GM18505 (cell line): ENCODE measurements at regions not wholly inside any gene's neighbourhood (a gene's known extent, or its start where the extent isn't known, plus 50 kb on each side); places are given as distances from the start of the nearest gene placed in this dataset.
A peak's percentile ranks its signal among the peaks of the same experiment; 100 is the strongest.

Experiments used
- ATAC-seq: cut with Tn5 transposase; IDR thresholded peaks from one replicate; pipeline ENCODE4 v1.9.1; 2021; ENCODE audit not compliant: unreplicated experiment
- POLR2A ChIP-seq: IDR thresholded peaks from 4 replicates; pipeline ENCODE4 v1.6.1; 2011; ENCODE audit warnings: borderline replicate concordance; ENCODE audit not compliant: insufficient read depth, insufficient read length; ENCODE audit errors: extremely low read depth

DNA sequence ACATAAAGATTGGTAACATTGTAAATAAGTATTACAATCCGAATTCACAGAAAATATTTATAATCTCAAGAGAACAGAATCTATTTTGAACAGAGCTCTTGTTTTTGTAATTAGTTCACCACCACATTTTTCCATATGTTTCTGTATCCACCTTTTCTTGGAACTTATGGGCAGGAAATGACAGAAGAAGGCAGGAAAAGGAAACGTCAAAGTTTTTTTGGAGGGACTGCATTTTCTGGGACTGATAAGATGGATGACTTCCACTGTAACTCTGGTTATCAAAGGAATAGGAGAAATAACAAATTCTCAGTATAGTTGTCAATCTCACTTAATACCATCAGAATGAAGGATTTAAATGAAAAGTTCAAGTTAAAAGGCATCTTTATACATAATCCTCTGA is 75.1 kb upstream of the SMNDC1 start:
- no peak for ATAC-seq

DNA sequence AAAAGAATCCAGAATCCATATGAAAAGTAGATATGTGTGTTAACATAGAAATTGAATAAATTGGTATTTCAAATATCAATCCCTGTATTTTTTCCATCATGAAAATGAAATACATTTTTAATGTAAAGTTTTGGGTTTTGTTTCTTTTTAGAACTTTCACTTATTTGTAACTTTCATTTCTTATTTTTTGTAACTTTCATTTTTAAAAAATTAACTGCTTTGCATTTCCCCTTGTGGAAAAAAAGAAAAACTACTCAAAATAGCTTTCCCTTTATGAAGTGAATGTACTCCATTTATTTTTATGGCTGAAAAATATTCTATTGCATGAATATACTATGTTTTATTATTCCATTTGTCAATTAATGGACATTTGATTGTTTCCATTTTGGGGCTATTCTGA is 75.6 kb upstream of the SMNDC1 start:
- ATAC-seq = no peak
- TF ChIP-seq POLR2A = no peak

More for the DNA sequence above, 75.1 kb upstream of the SMNDC1 start:
- no peak for TF ChIP-seq POLR2A

DNA sequence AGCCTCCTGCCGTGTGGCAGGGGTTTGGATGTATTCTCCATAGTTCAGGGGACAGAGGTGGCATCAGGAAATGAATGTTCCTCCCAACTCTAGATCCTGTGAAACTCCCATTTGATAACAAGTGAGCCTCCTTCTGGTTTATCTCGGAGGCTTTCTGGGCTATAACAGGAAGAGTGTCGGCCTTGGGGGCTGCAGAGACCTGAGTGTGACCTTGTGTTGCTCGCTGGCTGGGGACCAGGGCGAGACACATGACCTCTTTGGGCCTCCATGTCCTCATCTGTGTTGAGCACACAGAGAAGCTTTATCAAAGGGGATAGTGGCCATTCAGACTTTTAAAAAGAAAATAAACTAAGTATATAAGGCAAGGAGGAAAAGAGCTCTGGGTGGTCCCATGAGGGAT is 78.0 kb upstream of the SMNDC1 start:
- no peak for TF ChIP-seq POLR2A
- ATAC-seq = no peak

DNA sequence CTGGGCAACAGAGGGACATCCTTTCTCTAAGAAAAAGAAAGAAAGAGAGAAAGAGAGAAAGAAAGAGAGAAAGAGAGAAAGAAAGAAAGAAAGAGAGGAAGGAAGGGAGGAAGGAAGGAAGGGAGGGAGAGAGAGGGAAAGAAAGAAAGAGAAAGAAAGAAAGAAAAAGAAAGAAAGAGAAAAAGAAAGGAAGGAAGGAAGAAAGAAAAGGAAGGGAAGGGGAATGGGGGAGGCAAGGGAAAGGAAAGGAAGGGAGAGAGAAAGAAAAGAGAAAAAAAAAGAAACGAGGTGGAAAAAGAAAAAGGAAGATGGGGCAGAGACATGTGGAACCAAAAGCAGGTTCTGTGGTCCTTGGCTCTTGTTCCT is 82.9 kb upstream of the SMNDC1 start:
- ATAC-seq = no peak
- no peak for TF ChIP-seq POLR2A

DNA sequence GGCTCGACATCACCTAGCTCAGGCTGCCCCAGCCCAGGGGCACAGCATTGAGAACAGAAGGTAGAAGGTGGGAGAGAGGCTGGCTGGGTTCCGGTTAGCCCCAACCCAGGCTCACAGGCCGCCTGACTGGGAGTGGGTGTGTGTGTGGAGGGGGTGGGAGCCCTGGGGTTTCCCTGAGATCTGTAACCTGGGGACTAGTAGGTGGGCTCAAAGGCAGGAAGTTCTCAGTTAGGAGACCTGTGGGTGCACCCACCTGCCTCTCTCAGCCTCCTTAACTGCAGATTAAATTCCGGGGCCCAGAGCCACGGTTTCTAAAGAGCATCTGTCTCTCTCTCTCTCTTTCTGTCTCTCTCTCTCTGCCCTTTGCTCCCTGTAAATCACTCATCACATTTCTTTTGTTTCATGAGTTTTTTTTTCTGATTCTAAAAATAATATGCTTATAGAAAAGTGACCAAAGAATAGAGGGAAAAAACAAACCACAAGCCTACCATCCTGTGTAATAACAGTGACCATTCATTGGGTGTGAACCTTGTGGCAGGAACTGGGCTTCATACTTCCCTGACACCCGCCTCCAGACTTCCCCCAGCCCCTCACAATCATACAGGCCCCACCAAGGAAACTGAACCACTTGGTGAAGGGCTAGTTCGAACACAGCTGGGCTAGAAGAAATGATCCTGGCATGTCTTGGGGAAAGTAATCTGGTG is 83.4 kb upstream of the SMNDC1 start:
- ATAC-seq = peak; percentile 88
- peak; percentile 24 for TF ChIP-seq POLR2A

DNA sequence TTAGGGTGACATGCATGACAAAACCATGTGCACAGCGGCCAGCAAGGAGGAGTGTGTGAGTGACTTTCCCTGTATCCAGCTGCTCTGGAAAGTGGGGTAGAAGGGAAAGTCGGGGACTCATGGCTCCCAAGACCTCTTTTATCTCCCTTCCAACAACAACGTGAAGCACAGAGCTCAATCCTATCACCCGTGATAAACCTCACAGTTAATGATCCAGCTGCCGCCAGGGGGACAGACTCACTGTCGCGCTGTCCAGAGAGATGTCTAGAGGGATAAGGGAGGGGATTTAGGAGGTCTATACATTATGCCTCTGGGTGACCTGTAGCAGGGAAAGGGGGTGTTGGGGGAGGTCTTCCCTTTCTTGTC is 84.0 kb upstream of the SMNDC1 start:
- no peak for ATAC-seq
- no peak for TF ChIP-seq POLR2A

DNA sequence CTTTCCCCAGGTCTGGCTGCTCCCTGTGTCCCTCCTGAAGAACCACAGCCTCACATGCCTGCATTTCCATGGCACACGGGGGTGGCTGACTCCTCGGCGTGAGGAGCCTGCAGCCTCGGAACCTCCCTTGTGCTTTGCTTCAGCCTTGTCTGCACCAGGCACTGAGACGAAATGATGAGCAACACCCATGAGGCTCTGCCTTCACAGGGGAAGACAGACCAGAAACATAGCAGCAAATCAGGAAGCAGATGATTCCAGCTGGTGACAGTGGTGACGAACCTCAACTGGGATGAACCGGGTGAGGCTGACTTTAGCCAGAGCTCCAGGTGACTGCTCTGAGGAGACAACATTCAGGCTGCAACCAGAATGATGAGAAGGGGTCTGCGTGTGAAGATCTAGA is 84.5 kb upstream of the SMNDC1 start:
- ATAC-seq = no peak

DNA sequence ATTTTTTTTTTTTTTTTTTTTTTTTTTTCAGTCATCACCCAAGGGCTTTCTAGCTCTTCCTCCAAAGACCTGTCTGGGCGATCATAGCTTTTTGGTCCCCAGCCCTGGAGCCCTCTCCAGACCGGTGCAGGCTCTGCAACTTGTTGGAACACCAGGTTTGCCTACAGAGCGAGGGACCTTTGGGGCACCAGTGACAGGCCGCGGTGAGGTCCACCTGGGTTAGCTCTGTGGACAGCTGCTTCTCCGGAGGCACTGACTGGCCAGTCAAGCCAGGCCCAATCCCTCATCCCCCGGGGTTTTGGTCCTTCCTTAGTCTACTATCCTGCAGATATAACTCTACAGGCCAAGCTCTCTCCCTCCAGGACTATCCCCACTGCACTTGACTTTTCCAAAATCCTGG is 86.8 kb upstream of the SMNDC1 start:
- no peak for ATAC-seq
- TF ChIP-seq POLR2A = no peak

More for the DNA sequence above, 84.5 kb upstream of the SMNDC1 start:
- TF ChIP-seq POLR2A = no peak

DNA sequence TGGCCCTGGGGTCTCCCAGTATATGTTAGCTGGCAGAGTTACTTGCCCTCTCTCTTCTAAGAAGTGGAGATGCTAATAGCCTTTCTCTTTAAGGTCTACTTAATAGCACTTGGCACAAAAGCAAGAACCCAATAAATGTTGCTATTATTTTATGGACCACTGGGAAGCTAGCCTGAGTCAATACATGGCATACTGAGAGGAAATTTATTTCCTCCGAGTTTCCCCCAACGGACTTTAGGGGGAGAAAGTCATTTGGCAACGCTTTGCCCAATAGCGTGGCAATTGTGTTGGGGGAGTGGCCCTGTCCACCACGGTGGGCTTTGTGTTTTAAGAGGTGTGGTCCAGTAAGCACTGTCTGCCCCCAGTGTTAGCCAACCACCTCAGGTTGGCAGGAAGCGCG is 87.4 kb upstream of the SMNDC1 start:
- ATAC-seq = no peak

DNA sequence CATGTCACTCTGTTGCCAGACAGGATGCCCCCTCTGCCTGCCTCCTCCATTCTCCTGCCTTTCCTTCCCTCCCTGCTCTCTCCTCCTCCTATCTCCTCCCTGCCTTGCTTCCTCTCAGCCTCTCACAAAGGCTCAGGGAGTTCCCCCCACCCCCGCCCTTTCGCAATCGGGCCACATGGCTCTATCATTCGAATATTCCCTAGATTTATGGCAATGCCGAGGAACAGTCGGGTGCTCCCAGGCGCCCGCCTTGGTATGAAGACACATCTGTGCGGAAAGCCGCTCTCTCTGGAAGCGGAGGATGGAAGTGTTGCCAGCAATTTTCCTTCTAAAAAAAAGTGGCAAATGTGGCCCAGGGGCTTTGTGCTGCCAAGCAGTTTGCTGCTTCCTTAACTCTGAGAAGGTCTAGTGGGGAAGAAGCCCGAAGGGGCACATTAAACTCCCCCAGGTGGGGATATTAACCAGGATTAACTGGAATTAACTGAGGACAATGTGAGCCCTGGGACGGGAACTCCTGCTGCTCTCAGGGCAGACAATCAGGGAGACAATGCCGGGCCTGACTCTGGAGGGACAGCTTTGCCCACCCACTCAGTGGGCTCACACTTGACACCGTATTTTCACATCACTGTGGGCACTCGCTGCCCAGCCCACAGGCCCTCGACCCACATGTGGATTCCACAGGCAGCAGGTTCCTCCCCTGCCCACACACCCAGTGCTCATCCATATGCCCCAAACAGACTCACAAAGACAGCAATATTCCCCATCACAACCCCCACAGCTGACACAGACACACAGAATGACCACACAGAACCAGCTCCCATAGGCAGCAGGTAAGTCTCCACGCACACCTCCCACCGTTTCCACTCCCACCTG is 88.4 kb upstream of the SMNDC1 start:
- no peak for ATAC-seq
- TF ChIP-seq POLR2A = no peak

More for the DNA sequence above, 87.4 kb upstream of the SMNDC1 start:
- TF ChIP-seq POLR2A = no peak

DNA sequence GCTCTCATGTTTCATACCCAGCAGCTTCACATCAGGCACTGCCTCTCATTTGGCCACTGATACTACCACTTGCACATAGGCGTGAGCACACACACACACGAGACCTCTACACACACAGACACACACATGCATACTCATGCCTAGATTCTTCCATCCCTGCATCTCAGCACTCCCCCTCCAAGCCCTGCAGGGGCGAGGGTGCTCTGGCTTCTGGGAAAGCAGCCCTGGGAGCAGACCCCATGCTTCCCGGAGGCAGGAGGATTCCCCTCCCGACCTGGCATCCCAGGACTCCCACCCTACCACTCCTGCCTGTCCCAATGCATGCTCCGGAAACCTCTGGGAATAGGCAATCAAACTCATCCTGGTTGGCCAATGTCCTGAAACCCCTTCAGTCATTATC is 89.1 kb upstream of the SMNDC1 start:
- no peak for TF ChIP-seq POLR2A
- no peak for ATAC-seq

DNA sequence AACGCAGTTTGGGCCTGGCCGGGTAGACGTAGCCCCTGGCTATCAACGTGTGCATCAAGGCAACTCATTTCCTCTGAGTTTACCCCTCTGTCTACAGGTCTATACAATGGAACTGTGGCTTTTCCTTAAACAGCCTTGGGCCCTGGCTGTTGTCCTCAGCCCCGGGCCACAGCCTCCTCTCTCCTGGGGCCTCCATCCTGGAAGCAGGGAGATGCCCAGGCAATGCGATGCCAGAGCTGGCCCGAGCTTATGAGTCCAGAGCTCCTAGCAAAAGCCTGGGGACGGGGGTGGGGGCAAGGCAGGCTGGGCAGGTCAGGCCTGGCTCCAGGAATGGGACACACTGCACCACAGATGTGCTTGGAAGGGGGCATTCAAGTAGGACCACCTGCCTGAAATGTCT is 89.6 kb upstream of the SMNDC1 start:
- no peak for ATAC-seq
- TF ChIP-seq POLR2A = no peak

DNA sequence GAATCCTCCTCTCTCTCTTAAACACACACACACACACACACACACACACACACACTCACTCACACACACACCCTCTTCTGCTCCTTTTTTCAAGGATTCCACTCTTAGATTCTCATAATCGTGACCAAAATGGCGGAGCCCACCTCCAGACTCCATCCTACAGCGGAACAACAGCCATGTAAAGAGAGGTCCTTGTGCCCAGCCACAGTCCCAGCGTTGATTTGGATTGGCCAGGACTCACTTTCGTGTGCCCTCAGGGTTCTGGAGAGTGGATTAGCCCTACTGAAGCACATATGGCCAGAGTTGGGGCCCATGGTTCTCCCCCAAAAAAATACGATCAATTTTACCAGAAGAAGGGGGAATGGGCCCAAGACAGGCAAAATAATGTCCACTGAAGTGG is 90.2 kb upstream of the SMNDC1 start:
- no peak for TF ChIP-seq POLR2A

More for the DNA sequence above, 90.2 kb upstream of the SMNDC1 start:
- ATAC-seq = no peak
